ENCODE measurements at regions not wholly inside any gene's neighbourhood (a gene's known extent, or its start where the extent isn't known, plus 50 kb on each side); places are given as distances from the start of the nearest gene placed in this dataset.

DNA sequence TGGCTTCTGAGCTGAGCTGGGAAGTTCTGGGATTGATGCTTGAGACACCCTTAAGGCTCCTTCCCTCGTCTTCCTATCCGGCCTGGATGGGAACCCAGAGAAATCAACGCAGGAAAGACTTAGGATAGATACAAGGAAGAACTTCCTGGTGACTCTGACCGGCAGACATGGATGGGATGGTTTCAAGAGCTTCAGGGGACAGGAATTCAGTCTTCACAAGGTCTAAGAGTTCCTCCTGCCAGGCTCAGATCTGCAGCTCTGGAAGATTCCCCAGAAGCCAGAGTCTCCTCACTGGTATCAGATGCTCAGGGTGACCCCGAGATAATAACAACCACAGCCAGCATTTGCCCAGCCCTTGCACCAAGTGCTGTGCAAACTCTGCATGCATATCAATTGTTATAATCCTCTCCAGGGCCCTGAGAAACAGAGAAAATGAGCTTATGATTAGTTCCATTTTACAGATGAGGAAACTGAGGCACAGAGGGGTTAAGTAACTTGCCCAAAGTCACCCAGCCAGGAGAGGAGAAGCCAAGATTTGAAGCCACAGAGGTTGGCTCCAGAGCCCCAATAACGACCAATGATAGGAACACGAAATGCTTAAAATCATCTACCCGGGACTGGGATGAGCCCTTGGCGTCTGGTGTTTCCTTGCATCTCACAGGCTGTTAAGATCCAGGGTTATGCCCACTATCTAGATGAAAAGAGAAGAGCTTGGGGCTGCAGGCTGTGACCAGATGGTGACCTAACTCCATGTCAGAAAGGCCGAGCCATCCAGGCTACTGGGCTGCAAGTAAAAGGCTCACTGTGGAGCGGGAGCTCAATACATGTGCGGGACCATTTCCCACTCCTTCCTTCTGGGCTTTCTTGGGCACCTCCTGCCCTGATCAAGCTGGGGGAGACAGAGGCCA lies 119.8 kb downstream of the C9orf50 start:
- TF ChIP-seq, protein P1, sequence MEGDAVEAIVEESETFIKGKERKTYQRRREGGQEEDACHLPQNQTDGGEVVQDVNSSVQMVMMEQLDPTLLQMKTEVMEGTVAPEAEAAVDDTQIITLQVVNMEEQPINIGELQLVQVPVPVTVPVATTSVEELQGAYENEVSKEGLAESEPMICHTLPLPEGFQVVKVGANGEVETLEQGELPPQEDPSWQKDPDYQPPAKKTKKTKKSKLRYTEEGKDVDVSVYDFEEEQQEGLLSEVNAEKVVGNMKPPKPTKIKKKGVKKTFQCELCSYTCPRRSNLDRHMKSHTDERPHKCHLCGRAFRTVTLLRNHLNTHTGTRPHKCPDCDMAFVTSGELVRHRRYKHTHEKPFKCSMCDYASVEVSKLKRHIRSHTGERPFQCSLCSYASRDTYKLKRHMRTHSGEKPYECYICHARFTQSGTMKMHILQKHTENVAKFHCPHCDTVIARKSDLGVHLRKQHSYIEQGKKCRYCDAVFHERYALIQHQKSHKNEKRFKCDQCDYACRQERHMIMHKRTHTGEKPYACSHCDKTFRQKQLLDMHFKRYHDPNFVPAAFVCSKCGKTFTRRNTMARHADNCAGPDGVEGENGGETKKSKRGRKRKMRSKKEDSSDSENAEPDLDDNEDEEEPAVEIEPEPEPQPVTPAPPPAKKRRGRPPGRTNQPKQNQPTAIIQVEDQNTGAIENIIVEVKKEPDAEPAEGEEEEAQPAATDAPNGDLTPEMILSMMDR (IDR thresholded peaks at IDR 0.05): no peak
- TF ChIP-seq POLR2A (IDR thresholded peaks at IDR 0.05) (no peak), EP300 (IDR thresholded peaks at IDR 0.05) (no peak)
